K562 (cell line): ENCODE measurements at regions not wholly inside any gene's neighbourhood (a gene's known extent, or its start where the extent isn't known, plus 50 kb on each side); places are given as distances from the start of the nearest gene placed in this dataset.

Experiments used
- ATAC-seq: fragments of 200-7000 bp; cut with Tn5 transposase; 3 replicates; pipeline ENCODE4 v1.9.1; 2020; ENCODE audit warnings: moderate library complexity
- BruUV-seq: library from RNA; stranded (reverse); fragments of 400-500 nt; replicated peaks from 2 replicates; lab custom pipeline; 2021; lab: Mats Ljungman, UMichigan
- CTCF ChIA-PET: fragments of 300-600 bp; formaldehyde crosslinking; extraction: SDS; loops from one replicate; lab custom pipeline; 2021; ENCODE audit warnings: low intra/inter-chr PET ratio; lab: Yijun Ruan, JAX
- POLR2A ChIA-PET: fragments of 300-600, 350-650 bp; sonication (Branson Sonifier 250); formaldehyde crosslinking; extraction: SDS; loops from one replicate; lab custom pipeline; 2021; ENCODE audit warnings: antibody characterized with exemption, inconsistent platforms; lab: Yijun Ruan, JAX
- DNase-seq, 4 experiments: peaks; one replicate each; pipeline versions ENCODE4 v3.0.0 to v3.0.0-alpha.2; 2011 to 2018; ENCODE audit warnings: low spot score in 3 of 4, mixed read lengths in 3 of 4; ENCODE audit errors: extremely low read depth in 1 of 4
- FAIRE-seq: peaks from 2 replicates; lab custom pipeline; 2011; peaks lifted over from hg19 to GRCh38; lab: Jason Lieb, UNC
- H2AFZ ChIP-seq: 2 replicates; pipeline ENCODE4 v1.6.0; 2011; ENCODE audit warnings: low read depth, low read length, control low read depth, inconsistent platforms
- H3K27ac ChIP-seq: fragments of 200-600 bp; 3 replicates; pipeline ENCODE4 v1.8.0; 2011; ENCODE audit warnings: low read depth, mild to moderate bottlenecking, control low read depth, inconsistent platforms, low read length, moderate library complexity, mixed read lengths; ENCODE audit errors: extremely low read depth
- H3K27me3 ChIP-seq, 2 experiments: fragments of 300-600 bp in 1 of 2; 2 replicates in 1 of 2; 3 replicates in 1 of 2; pipeline versions ENCODE4 v1.6.0 to v1.8.0; 2011; ENCODE audit warnings: inconsistent platforms in 2 of 2, low read length in 2 of 2, mild to moderate bottlenecking in 1 of 2, mixed read lengths in 1 of 2, moderate library complexity in 1 of 2; ENCODE audit not compliant: control insufficient read depth in 2 of 2, insufficient read depth in 2 of 2
- H3K36me3 ChIP-seq: fragments of 300-600 bp; 3 replicates; pipeline ENCODE4 v1.8.0; 2011; ENCODE audit warnings: mild to moderate bottlenecking, low read length, inconsistent platforms; ENCODE audit not compliant: control insufficient read depth, insufficient read depth
- H3K4me1 ChIP-seq, 2 experiments: fragments of 200-600 bp in 1 of 2; replicated peaks in 1 of 2; 2 replicates in 1 of 2; 3 replicates in 1 of 2; pipeline versions ENCODE4 v1.5.1 to v1.8.0; 2011; ENCODE audit warnings: inconsistent platforms in 2 of 2, low read length in 2 of 2, mild to moderate bottlenecking in 1 of 2, mixed read lengths in 1 of 2, moderate library complexity in 1 of 2; ENCODE audit not compliant: control insufficient read depth in 2 of 2, insufficient read depth in 2 of 2
- H3K4me2 ChIP-seq: 2 replicates; pipeline ENCODE4 v1.6.1; 2011; ENCODE audit warnings: low read length, control low read depth, inconsistent platforms, mixed read lengths; ENCODE audit not compliant: insufficient read depth
- H3K4me3 ChIP-seq: fragments of 200-600 bp; sonication (generic), shearing (Covaris generic); 2 replicates; pipeline ENCODE4 v1.5.1; 2016; ENCODE audit warnings: control low read depth, inconsistent platforms
- H3K79me2 ChIP-seq: fragments of 200-600 bp; 3 replicates; pipeline ENCODE4 v1.8.0; 2011; ENCODE audit warnings: low read length, inconsistent platforms; ENCODE audit not compliant: control insufficient read depth, insufficient read depth
- H3K9ac ChIP-seq, 2 experiments: 2 replicates each; pipeline versions ENCODE4 v1.6.0 to v1.6.1; 2011; ENCODE audit warnings: low read depth in 2 of 2, low read length in 2 of 2, control low read depth in 1 of 2, inconsistent platforms in 1 of 2, mild to moderate bottlenecking in 1 of 2, mixed read lengths in 1 of 2; ENCODE audit not compliant: insufficient read depth in 1 of 2
- H3K9me1 ChIP-seq: one replicate; pipeline ENCODE4 v1.6.0; 2011; ENCODE audit warnings: inconsistent platforms, mild to moderate bottlenecking, low read length, moderate library complexity; ENCODE audit not compliant: control insufficient read depth, insufficient read depth
- H3K9me3 ChIP-seq: replicated peaks from 2 replicates; pipeline ENCODE4 v1.5.1; 2011; ENCODE audit warnings: low read depth, low read length, inconsistent platforms; ENCODE audit not compliant: control insufficient read depth, insufficient read depth
- H4K20me1 ChIP-seq: replicated peaks from 2 replicates; pipeline ENCODE4 v1.6.1; 2011; ENCODE audit warnings: low read length, inconsistent platforms, mixed read lengths; ENCODE audit not compliant: control insufficient read depth, insufficient read depth
- HNRNPH1 ChIP-seq: fragments of 200-400 bp; formaldehyde crosslinking; optimal IDR thresholded peaks from 2 replicates; pipeline ENCODE3; 2017; ENCODE audit warnings: low read depth, mild to moderate bottlenecking, low read length, moderate library complexity
- NFXL1 ChIP-seq: fragments of 450-650 bp; formaldehyde crosslinking; IDR thresholded peaks from 2 replicates; pipeline ENCODE4 v1.4.0; 2021; ENCODE audit warnings: mild to moderate bottlenecking
- NRF1 ChIP-seq, 2 experiments: fragments of 450-650 bp; IDR thresholded peaks in 1 of 2; conservative IDR thresholded peaks in 1 of 2; 2 replicates each; pipeline ENCODE4 v1.6.1; 2014; ENCODE audit warnings: mild to moderate bottlenecking in 2 of 2
- PHB ChIP-seq: fragments of 250-450 bp; sonication (Bioruptor Pico); IDR thresholded peaks from 2 replicates; pipeline ENCODE4 v1.5.0; 2021
- TBP ChIP-seq: optimal IDR thresholded peaks from 2 replicates; pipeline ENCODE3; 2011; ENCODE audit warnings: low read depth, low read length, improper control_type of control experiment
- ZNF75A ChIP-seq: fragments of 450-650 bp; formaldehyde crosslinking; IDR thresholded peaks from 2 replicates; pipeline ENCODE4 v1.4.0; 2020; ENCODE audit warnings: mild to moderate bottlenecking
- WGBS: fragments of 100-300 bp; shearing (Covaris generic); methylation state at CpG from one replicate; pipeline ENCODE4 v1.1.6; 2016; ENCODE audit warnings: low coverage, mixed read lengths; ENCODE audit not compliant: insufficient coverage; ENCODE audit errors: missing lambda C conversion rate; 5-methylcytosine and 5-hydroxymethylcytosine counted together
- in situ Hi-C: fragments of 300-500 bp; cut with MboI; formaldehyde crosslinking; loops from 4 replicates; pipeline ENCODE4 v1.15.0; 2018; ENCODE audit warnings: inconsistent platforms, mixed read lengths
- intact Hi-C: fragments of 100-400 bp; cut with micrococcal nuclease; formaldehyde crosslinking; loops from 2 replicates; pipeline ENCODE4 v1.14.2; 2022
- TF ChIP-seq, protein P1 (sequence below): fragments of 200-800 bp; sonication (Bioruptor generic); IDR thresholded peaks from 2 replicates; pipeline ENCODE4 v1.6.1; 2017; ENCODE audit warnings: missing genetic modification characterization, missing compliant biosample characterization
- TF ChIP-seq, protein P2 (sequence below), 3 experiments: fragments of 200-800 bp in 1 of 3; fragments of 250-450 bp in 1 of 3; fragments of 450-650 bp in 1 of 3; sonication (Bioruptor Pico) in 1 of 3; sonication (Bioruptor generic) in 1 of 3; formaldehyde crosslinking in 1 of 3; IDR thresholded peaks; 2 replicates each; pipeline versions ENCODE4 v1.6.1 to v1.8.0; 2016 to 2022; ENCODE audit warnings: mild to moderate bottlenecking in 2 of 3, missing genetic modification characterization in 2 of 3, missing compliant biosample characterization in 1 of 3, moderate library complexity in 1 of 3
- TF ChIP-seq, protein P3 (sequence below): fragments of 450-650 bp; IDR thresholded peaks from 2 replicates; pipeline ENCODE4 v1.6.1; 2016; ENCODE audit warnings: low read depth

DNA sequence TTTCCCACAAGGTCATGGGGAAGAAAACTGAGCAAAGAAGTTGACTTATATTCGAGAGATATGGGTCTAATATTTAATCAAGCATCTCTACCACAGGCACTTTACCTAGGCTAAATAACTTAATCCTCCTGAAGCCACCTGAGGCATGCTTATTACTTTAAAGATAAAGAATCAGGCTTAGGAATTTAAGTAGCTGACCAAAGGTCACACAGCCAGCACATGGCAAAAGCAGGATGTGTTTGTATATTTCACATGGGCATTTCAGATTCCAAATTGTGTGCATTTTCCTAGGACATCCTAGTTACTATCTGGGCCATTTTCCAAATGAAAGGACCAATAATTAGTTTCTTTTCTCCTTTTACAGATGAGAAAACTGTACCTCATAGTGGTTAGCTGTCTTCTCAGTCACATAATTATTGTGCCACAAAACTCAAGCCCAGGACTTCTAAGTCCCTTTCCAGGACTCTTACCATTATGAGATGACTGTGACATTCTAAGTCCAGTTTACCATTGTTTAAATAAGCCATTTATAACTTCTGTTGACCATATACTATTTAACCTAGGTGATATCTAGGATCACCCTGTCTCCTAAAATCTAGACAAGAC, 112.1 kb upstream of the ZC3H12C start:
- FAIRE-seq (no peak), ATAC-seq (no peak), DNase-seq (no peak)
- intact Hi-C loops: no loop called here
- Histone ChIP-seq H3K9ac (no peak overlapping the region), H3K4me2 (no peak overlapping the region), H3K27ac (no peak overlapping the region), H3K27me3 (no peaks in the 10 kb centered on the region), H2AFZ (no peak overlapping the region), H4K20me1 (no peaks in the 10 kb centered on the region), H3K9me3 (no peaks in the 10 kb centered on the region), H3K79me2 (no peaks in the 10 kb centered on the region), H3K36me3 (no peaks in the 10 kb centered on the region), H3K9me1 (no peaks in the 10 kb centered on the region), H3K4me3 (no peak overlapping the region), H3K4me1 (no peaks in the 10 kb centered on the region; a peak in 1 of 5 replicates)
- in situ Hi-C loops: no loop called here
- CTCF ChIA-PET: no interaction called here
- no TSS peak for BruUV-seq
- POLR2A ChIA-PET: no interaction called here
- 0% methylated on average over 1 of the region's 1 CpG for WGBS
- TF ChIP-seq HNRNPH1 (no peak), NFXL1 (no peak), ZNF75A (CRISPR knock-in tag) (no peak), PHB (no peak), NRF1 (conservative IDR thresholded peaks at IDR 0.05 in 1 of 2, IDR thresholded peaks at IDR 0.05 in 1 of 2) (no peak), TBP (no peak)
- TF ChIP-seq, protein P1, sequence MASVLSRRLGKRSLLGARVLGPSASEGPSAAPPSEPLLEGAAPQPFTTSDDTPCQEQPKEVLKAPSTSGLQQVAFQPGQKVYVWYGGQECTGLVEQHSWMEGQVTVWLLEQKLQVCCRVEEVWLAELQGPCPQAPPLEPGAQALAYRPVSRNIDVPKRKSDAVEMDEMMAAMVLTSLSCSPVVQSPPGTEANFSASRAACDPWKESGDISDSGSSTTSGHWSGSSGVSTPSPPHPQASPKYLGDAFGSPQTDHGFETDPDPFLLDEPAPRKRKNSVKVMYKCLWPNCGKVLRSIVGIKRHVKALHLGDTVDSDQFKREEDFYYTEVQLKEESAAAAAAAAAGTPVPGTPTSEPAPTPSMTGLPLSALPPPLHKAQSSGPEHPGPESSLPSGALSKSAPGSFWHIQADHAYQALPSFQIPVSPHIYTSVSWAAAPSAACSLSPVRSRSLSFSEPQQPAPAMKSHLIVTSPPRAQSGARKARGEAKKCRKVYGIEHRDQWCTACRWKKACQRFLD (CRISPR knock-in tag): no peak
- TF ChIP-seq, protein P2, sequence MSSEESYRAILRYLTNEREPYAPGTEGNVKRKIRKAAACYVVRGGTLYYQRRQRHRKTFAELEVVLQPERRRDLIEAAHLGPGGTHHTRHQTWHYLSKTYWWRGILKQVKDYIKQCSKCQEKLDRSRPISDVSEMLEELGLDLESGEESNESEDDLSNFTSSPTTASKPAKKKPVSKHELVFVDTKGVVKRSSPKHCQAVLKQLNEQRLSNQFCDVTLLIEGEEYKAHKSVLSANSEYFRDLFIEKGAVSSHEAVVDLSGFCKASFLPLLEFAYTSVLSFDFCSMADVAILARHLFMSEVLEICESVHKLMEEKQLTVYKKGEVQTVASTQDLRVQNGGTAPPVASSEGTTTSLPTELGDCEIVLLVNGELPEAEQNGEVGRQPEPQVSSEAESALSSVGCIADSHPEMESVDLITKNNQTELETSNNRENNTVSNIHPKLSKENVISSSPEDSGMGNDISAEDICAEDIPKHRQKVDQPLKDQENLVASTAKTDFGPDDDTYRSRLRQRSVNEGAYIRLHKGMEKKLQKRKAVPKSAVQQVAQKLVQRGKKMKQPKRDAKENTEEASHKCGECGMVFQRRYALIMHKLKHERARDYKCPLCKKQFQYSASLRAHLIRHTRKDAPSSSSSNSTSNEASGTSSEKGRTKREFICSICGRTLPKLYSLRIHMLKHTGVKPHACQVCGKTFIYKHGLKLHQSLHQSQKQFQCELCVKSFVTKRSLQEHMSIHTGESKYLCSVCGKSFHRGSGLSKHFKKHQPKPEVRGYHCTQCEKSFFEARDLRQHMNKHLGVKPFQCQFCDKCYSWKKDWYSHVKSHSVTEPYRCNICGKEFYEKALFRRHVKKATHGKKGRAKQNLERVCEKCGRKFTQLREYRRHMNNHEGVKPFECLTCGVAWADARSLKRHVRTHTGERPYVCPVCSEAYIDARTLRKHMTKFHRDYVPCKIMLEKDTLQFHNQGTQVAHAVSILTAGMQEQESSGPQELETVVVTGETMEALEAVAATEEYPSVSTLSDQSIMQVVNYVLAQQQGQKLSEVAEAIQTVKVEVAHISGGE (CRISPR knock-in tag; IDR thresholded peaks at IDR 0.05): no peak
- TF ChIP-seq, protein P3, sequence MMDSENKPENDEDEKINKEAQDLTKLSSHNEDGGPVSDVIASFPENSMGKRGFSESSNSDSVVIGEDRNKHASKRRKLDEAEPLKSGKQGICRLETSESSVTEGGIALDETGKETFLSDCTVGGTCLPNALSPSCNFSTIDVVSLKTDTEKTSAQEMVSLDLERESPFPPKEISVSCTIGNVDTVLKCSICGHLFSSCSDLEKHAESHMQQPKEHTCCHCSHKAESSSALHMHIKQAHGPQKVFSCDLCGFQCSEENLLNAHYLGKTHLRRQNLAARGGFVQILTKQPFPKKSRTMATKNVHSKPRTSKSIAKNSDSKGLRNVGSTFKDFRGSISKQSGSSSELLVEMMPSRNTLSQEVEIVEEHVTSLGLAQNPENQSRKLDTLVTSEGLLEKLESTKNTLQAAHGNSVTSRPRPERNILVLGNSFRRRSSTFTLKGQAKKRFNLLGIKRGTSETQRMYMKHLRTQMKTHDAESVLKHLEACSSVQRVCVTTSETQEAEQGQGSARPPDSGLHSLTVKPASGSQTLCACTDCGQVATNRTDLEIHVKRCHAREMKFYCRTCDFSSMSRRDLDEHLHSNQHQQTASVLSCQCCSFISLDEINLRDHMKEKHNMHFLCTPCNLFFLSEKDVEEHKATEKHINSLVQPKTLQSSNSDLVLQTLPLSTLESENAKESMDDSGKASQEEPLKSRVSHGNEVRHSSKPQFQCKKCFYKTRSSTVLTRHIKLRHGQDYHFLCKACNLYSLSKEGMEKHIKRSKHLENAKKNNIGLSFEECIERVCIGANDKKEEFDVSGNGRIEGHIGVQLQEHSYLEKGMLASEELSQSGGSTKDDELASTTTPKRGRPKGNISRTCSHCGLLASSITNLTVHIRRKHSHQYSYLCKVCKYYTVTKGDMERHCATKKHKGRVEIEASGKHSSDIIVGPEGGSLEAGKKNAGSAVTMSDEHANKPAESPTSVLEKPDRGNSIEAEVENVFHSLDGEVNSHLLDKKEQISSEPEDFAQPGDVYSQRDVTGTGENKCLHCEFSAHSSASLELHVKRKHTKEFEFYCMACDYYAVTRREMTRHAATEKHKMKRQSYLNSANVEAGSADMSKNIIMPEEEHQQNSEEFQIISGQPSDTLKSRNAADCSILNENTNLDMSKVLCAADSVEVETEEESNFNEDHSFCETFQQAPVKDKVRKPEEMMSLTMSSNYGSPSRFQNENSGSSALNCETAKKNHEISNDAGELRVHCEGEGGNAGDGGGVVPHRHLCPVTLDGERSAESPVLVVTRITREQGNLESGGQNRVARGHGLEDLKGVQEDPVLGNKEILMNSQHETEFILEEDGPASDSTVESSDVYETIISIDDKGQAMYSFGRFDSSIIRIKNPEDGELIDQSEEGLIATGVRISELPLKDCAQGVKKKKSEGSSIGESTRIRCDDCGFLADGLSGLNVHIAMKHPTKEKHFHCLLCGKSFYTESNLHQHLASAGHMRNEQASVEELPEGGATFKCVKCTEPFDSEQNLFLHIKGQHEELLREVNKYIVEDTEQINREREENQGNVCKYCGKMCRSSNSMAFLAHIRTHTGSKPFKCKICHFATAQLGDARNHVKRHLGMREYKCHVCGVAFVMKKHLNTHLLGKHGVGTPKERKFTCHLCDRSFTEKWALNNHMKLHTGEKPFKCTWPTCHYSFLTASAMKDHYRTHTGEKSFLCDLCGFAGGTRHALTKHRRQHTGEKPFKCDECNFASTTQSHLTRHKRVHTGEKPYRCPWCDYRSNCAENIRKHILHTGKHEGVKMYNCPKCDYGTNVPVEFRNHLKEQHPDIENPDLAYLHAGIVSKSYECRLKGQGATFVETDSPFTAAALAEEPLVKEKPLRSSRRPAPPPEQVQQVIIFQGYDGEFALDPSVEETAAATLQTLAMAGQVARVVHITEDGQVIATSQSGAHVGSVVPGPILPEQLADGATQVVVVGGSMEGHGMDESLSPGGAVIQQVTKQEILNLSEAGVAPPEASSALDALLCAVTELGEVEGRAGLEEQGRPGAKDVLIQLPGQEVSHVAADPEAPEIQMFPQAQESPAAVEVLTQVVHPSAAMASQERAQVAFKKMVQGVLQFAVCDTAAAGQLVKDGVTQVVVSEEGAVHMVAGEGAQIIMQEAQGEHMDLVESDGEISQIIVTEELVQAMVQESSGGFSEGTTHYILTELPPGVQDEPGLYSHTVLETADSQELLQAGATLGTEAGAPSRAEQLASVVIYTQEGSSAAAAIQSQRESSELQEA: no peak
